ENCODE measurements at regions not wholly inside any gene's neighbourhood (a gene's known extent, or its start where the extent isn't known, plus 50 kb on each side); places are given as distances from the start of the nearest gene placed in this dataset.
A peak's percentile ranks its signal among the peaks of the same experiment; 100 is the strongest.

DNA sequence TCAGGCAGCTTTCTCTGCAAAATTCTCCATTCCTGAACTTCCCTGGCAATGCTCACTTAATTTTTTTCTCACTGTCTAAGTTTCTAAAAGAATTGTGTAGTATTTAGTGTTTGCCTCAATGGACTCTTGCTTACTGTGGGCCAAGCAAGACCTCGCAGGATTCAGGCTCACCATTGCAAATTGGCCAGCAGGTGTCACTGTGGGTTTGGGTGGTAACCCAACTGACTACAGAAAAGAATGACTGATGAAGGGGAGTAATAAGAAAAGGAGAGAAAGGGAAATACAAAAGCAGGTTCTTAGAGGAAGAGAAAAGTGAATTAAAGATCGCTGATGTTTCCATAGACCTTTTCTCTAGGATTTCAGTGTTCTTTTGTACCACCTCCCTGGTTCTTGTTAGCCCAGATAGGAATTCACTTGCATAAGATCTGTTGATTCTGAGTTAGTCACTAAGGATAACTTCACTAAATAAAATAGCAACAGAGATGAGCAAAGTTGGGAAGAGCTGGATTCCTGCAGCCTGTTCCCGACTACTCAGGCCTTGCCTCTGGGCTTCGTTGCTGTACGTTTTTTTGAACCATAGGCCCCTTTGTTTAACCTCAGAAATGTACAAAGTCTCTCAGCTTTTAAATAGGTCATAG is 386.5 kb upstream of the DDHD1 start:
- H2AFZ ChIP-seq = no peak overlapping the region
- H3K9ac ChIP-seq = no peak overlapping the region
- no peaks in the 10 kb centered on the region for H3K9me3 ChIP-seq (ENCODE audit: control insufficient read depth, low read length)
- H3K27ac ChIP-seq = no peak overlapping the region
- TF ChIP-seq, protein P1, sequence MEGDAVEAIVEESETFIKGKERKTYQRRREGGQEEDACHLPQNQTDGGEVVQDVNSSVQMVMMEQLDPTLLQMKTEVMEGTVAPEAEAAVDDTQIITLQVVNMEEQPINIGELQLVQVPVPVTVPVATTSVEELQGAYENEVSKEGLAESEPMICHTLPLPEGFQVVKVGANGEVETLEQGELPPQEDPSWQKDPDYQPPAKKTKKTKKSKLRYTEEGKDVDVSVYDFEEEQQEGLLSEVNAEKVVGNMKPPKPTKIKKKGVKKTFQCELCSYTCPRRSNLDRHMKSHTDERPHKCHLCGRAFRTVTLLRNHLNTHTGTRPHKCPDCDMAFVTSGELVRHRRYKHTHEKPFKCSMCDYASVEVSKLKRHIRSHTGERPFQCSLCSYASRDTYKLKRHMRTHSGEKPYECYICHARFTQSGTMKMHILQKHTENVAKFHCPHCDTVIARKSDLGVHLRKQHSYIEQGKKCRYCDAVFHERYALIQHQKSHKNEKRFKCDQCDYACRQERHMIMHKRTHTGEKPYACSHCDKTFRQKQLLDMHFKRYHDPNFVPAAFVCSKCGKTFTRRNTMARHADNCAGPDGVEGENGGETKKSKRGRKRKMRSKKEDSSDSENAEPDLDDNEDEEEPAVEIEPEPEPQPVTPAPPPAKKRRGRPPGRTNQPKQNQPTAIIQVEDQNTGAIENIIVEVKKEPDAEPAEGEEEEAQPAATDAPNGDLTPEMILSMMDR (IDR thresholded peaks at IDR 0.05) = peak; percentile 70
- H3K4me3 ChIP-seq (ENCODE audit: low read depth, low read length) = no peak overlapping the region
- no peaks in the 10 kb centered on the region for H3K4me1 ChIP-seq
- H3K27me3 ChIP-seq (ENCODE audit: control insufficient read depth, insufficient read depth, low read length) = no peaks in the 10 kb centered on the region
- H3K36me3 ChIP-seq (ENCODE audit: control insufficient read depth, insufficient read depth, low read length) = no peaks in the 10 kb centered on the region
- H3K79me2 ChIP-seq = no peaks in the 10 kb centered on the region
- no peak overlapping the region for H3K4me2 ChIP-seq (ENCODE audit: low read length)

DNA sequence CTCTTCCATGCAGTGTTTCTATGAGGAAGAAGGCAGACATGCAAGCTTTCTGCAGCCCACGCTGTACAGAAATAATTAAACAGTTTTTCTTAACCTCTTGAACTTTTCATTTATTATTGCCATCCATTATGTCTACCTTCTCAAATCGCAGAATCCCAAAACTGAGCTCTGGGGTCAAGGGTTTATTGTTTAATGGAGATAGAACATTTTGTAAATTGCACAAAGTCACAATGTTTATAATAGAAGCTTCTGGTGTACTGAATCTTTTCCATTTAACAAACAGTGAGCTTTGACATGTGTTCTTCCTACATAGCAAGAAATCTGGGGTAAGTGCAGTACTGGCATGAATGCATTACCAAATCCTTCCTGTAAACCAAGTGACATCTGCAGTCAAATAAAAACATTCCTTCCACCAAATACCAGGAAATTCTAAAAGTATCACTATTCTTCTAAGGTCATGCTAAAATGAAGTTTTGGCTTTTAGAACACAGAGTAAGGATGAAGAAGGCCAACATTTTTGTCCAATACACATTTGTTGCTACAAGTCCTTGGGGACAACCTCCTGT is 385.3 kb upstream of the DDHD1 start:
- H3K27ac ChIP-seq = no peak overlapping the region
- no peaks in the 10 kb centered on the region for H3K27me3 ChIP-seq (ENCODE audit: control insufficient read depth, insufficient read depth, low read length)
- no peak overlapping the region for H3K9ac ChIP-seq
- TF ChIP-seq, protein P1 (IDR thresholded peaks at IDR 0.05) = no peak
- no peaks in the 10 kb centered on the region for H3K36me3 ChIP-seq (ENCODE audit: control insufficient read depth, insufficient read depth, low read length)
- no peaks in the 10 kb centered on the region for H3K4me1 ChIP-seq
- no peak overlapping the region for H3K4me3 ChIP-seq (ENCODE audit: low read depth, low read length)
- no peak overlapping the region for H3K4me2 ChIP-seq (ENCODE audit: low read length)
- no peaks in the 10 kb centered on the region for H3K9me3 ChIP-seq (ENCODE audit: control insufficient read depth, low read length)
- H2AFZ ChIP-seq = no peak overlapping the region
- H3K79me2 ChIP-seq = no peaks in the 10 kb centered on the region

DNA sequence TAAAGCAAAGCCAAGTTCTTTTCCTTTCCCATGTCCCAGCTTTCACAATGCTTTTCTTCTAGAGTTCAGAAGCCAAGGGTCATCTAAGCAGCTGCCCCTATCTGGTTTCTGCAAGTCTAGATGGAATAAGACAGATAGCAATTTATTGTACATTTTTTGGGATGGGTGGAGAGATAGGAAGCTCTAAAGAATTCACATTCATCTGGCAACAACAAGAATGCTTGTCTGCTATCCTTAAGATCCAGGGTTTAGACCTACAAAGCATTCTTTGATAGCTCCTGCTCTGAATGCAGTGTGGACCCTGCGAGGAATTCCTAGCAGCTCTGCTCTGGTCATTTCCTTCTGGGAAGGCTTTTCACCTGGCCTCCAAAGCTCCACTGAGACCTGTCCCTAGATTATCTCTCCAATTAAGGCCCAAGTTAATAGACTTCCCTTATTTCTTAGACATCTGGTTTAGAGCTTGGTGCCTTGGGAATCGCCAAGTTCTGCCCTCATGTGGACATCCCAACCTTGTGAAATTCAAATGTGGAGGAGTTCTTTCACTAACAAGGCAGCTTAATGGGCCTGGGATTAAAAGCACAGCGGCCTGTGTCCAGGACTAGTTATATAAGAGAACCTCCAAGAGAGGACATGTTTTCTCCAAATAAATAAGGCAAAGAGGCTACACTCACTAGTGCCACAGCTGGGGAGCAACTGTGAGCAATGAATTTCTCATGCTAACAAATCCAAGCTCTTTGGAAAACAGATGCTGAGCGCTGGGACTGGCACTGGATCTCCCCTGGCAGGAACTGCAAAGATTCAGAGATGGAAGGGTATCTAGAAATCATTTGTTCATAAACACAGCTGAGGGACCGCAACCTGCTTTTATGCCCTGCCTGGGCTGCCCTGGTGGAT is 384.5 kb upstream of the DDHD1 start:
- TF ChIP-seq, protein P1 (IDR thresholded peaks at IDR 0.05) = no peak
- H3K9me3 ChIP-seq (ENCODE audit: control insufficient read depth, low read length) = no peaks in the 10 kb centered on the region
- no peaks in the 10 kb centered on the region for H3K79me2 ChIP-seq
- H3K4me2 ChIP-seq (ENCODE audit: low read length) = no peak overlapping the region
- H3K27me3 ChIP-seq (ENCODE audit: control insufficient read depth, insufficient read depth, low read length) = no peaks in the 10 kb centered on the region
- H3K36me3 ChIP-seq (ENCODE audit: control insufficient read depth, insufficient read depth, low read length) = no peaks in the 10 kb centered on the region
- H2AFZ ChIP-seq = no peak overlapping the region
- no peaks in the 10 kb centered on the region for H3K4me1 ChIP-seq
- H3K9ac ChIP-seq = no peak overlapping the region
- no peak overlapping the region for H3K4me3 ChIP-seq (ENCODE audit: low read depth, low read length)
- H3K27ac ChIP-seq = no peak overlapping the region

DNA sequence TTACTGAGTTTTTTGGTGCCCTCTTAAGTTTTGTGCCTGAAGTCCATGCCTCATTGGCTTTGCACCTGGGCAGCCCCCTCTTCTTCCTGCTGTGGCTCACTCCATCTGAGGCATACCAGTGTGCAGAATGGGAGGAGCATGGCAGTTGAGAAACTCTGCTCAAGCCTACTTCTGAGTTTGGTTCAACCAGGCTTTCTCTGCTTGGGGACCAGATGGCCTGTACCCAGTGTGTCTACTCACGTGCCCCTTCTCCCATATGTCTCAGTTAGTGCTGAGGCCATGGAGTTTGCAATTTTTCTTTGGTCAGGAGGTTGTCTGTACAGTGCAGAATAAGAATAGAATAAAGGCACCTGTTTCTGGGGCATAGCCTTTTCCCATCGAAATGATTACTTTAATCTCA is 383.3 kb upstream of the DDHD1 start:
- H3K36me3 ChIP-seq (ENCODE audit: control insufficient read depth, insufficient read depth, low read length) = no peaks in the 10 kb centered on the region
- no peaks in the 10 kb centered on the region for H3K9me3 ChIP-seq (ENCODE audit: control insufficient read depth, low read length)
- no peak overlapping the region for H3K27ac ChIP-seq
- H2AFZ ChIP-seq = no peak overlapping the region
- H3K4me2 ChIP-seq (ENCODE audit: low read length) = no peak overlapping the region
- no peaks in the 10 kb centered on the region for H3K27me3 ChIP-seq (ENCODE audit: control insufficient read depth, insufficient read depth, low read length)
- TF ChIP-seq, protein P1 (IDR thresholded peaks at IDR 0.05) = no peak
- H3K79me2 ChIP-seq = no peaks in the 10 kb centered on the region
- no peak overlapping the region for H3K4me3 ChIP-seq (ENCODE audit: low read depth, low read length)
- no peaks in the 10 kb centered on the region for H3K4me1 ChIP-seq
- no peak overlapping the region for H3K9ac ChIP-seq
